ENCODE measurements at regions not wholly inside any gene's neighbourhood (a gene's known extent, or its start where the extent isn't known, plus 50 kb on each side); places are given as distances from the start of the nearest gene placed in this dataset.

GRCh38 chr18:60182223-60182622, 190.4 kb downstream of the MC4R start:
- WGBS (ENCODE audit: low lambda C conversion rate): 8% methylated on average over 1 of the region's 1 CpG
- no peaks in the 10 kb centered on the region for H3K9me3 ChIP-seq (ENCODE audit: low read length)
- ATAC-seq (no peak), FAIRE-seq (no peak), DNase-seq (ENCODE audit: low spot score) (no peak)
- H3K9ac ChIP-seq (ENCODE audit: insufficient read depth, low read depth, low read length): no peak overlapping the region
- H4K20me1 ChIP-seq (ENCODE audit: insufficient read depth, low read length): no peaks in the 10 kb centered on the region
- no peaks in the 10 kb centered on the region for H3K79me2 ChIP-seq (ENCODE audit: insufficient read depth, low read length)
- no peak overlapping the region for H3K27ac ChIP-seq (ENCODE audit: extremely low read length, insufficient read depth, low read length)
- no peak overlapping the region for H3K4me3 ChIP-seq (replicated peaks in 1 of 3; ENCODE audit: insufficient read depth in 1 of 3, low read depth in 2 of 3, low read length in 3 of 3)
- intact Hi-C loops (cut with micrococcal nuclease; ENCODE audit: unreplicated experiment): no loop called here
- H3K4me2 ChIP-seq (ENCODE audit: low read depth, low read length): no peak overlapping the region
- H3K36me3 ChIP-seq (replicated peaks in 1 of 2; ENCODE audit: control insufficient read depth in 1 of 2, insufficient read depth in 2 of 2, low read length in 2 of 2): no peaks in the 10 kb centered on the region
- H3K4me1 ChIP-seq (ENCODE audit: insufficient read depth, low read length): no peaks in the 10 kb centered on the region
- H2AFZ ChIP-seq (ENCODE audit: low read length): no peak overlapping the region
- ChIA-PET POLR2A (no interaction called here), CTCF (ENCODE audit: low intra/inter-chr PET ratio, low total read pairs) (no interaction called here)
- no peaks in the 10 kb centered on the region for H3K27me3 ChIP-seq (ENCODE audit: control insufficient read depth in 1 of 2, insufficient read depth in 2 of 2, low read length in 2 of 2)
- TF ChIP-seq ZNF33A (CRISPR knock-in tag; IDR thresholded peaks at IDR 0.05; ENCODE audit: borderline replicate concordance) (no peak), MTERF4 (CRISPR knock-in tag; IDR thresholded peaks at IDR 0.05) (no peak), ZNF781 (CRISPR knock-in tag; IDR thresholded peaks at IDR 0.05; ENCODE audit: borderline replicate concordance, not compliant biosample characterization) (no peak), ELF3 (CRISPR knock-in tag; IDR thresholded peaks at IDR 0.05) (no peak), JARID2 (CRISPR knock-in tag; IDR thresholded peaks at IDR 0.05; ENCODE audit: insufficient replicate concordance) (no peak), MAZ (IDR thresholded peaks at IDR 0.05; ENCODE audit: borderline replicate concordance, low read depth, low read length) (no peak), MAZ (CRISPR knock-in tag; IDR thresholded peaks at IDR 0.05; ENCODE audit: low read depth) (no peak), ESRRA (CRISPR knock-in tag; IDR thresholded peaks at IDR 0.05; ENCODE audit: low read depth) (no peak), NFKB2 (CRISPR knock-in tag; IDR thresholded peaks at IDR 0.05; ENCODE audit: borderline replicate concordance) (no peak)
- in situ Hi-C loops (cut with HindIII; ENCODE audit: extremely low pct_ligation_motif_present, low pct_unique_long_range_greater_than_20kb): no loop called here
- no TSS peak for BruUV-seq (replicated peaks)

DNA sequence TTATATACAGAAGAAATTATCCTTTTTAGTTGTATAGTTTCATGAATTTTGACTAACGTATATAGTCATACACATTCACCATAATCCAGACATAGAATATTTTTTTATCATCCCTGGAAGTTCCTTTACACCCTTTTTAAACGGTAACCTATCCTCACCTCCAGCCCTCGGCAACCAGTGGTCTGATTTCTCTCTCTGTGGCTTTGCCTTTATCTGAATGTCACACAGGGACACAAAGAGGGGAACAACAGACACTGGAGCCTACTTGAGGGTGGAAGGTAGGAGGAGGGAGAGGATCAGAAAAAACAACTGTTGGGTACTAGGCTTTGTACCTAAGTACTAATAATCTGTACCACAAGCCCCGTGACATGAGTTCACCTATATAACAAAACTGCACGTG, 191.9 kb downstream of the MC4R start:
- H2AFZ ChIP-seq (ENCODE audit: low read length): no peak overlapping the region
- ATAC-seq (no peak), DNase-seq (ENCODE audit: low spot score) (no peak), FAIRE-seq (no peak)
- in situ Hi-C loops (cut with HindIII; ENCODE audit: extremely low pct_ligation_motif_present, low pct_unique_long_range_greater_than_20kb) (no loop called here), intact Hi-C loops (cut with micrococcal nuclease; ENCODE audit: unreplicated experiment) (no loop called here)
- H3K9me3 ChIP-seq (ENCODE audit: low read length): no peaks in the 10 kb centered on the region
- H3K27ac ChIP-seq (ENCODE audit: extremely low read length, insufficient read depth, low read length): no peak overlapping the region
- H3K9ac ChIP-seq (ENCODE audit: insufficient read depth, low read depth, low read length): no peak overlapping the region
- H3K4me3 ChIP-seq (replicated peaks in 1 of 3; ENCODE audit: insufficient read depth in 1 of 3, low read depth in 2 of 3, low read length in 3 of 3): no peak overlapping the region
- H3K27me3 ChIP-seq (ENCODE audit: control insufficient read depth in 1 of 2, insufficient read depth in 2 of 2, low read length in 2 of 2): no peaks in the 10 kb centered on the region
- ChIA-PET POLR2A (no interaction called here), CTCF (ENCODE audit: low intra/inter-chr PET ratio, low total read pairs) (no interaction called here)
- H3K4me1 ChIP-seq (ENCODE audit: insufficient read depth, low read length): no peaks in the 10 kb centered on the region
- H3K79me2 ChIP-seq (ENCODE audit: insufficient read depth, low read length): no peaks in the 10 kb centered on the region
- H3K36me3 ChIP-seq (replicated peaks in 1 of 2; ENCODE audit: control insufficient read depth in 1 of 2, insufficient read depth in 2 of 2, low read length in 2 of 2): no peaks in the 10 kb centered on the region
- BruUV-seq (replicated peaks): no TSS peak
- H4K20me1 ChIP-seq (ENCODE audit: insufficient read depth, low read length): no peaks in the 10 kb centered on the region
- no peak overlapping the region for H3K4me2 ChIP-seq (ENCODE audit: low read depth, low read length)
- 0% methylated on average over 5 of the region's 5 CpGs for WGBS (ENCODE audit: low lambda C conversion rate)
- TF ChIP-seq ZNF75D (CRISPR knock-in tag; IDR thresholded peaks at IDR 0.05; ENCODE audit: borderline replicate concordance): no peak
- no peak for TF ChIP-seq FOXA3 (CRISPR knock-in tag; IDR thresholded peaks at IDR 0.05)
- TF ChIP-seq ZNF550 (CRISPR knock-in tag; IDR thresholded peaks at IDR 0.05; ENCODE audit: borderline replicate concordance): no peak
- no peak for TF ChIP-seq ZNF446 (CRISPR knock-in tag; IDR thresholded peaks at IDR 0.05)
- no peak for TF ChIP-seq HNF4A (CRISPR knock-in tag; IDR thresholded peaks at IDR 0.05)
- TF ChIP-seq, protein P1, sequence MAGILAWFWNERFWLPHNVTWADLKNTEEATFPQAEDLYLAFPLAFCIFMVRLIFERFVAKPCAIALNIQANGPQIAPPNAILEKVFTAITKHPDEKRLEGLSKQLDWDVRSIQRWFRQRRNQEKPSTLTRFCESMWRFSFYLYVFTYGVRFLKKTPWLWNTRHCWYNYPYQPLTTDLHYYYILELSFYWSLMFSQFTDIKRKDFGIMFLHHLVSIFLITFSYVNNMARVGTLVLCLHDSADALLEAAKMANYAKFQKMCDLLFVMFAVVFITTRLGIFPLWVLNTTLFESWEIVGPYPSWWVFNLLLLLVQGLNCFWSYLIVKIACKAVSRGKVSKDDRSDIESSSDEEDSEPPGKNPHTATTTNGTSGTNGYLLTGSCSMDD (CRISPR knock-in tag; IDR thresholded peaks at IDR 0.05): no peak
- no peak for TF ChIP-seq DBP (CRISPR knock-in tag; IDR thresholded peaks at IDR 0.05; ENCODE audit: not compliant biosample characterization)
- TF ChIP-seq ISX (CRISPR knock-in tag; conservative IDR thresholded peaks at IDR 0.05): no peak
